AG09319 (cell line): ENCODE measurements at regions not wholly inside any gene's neighbourhood (a gene's known extent, or its start where the extent isn't known, plus 50 kb on each side); places are given as distances from the start of the nearest gene placed in this dataset.

ENCODE experiments used
- DNase-seq: peaks from one replicate; pipeline ENCODE4 v3.0.0-alpha.2; 2010; ENCODE audit warnings: low read depth; ENCODE audit errors: extremely low read depth
- CTCF ChIP-seq: IDR thresholded peaks from 2 replicates; pipeline ENCODE4 v1.5.1; 2011; ENCODE audit warnings: low read depth, mild to moderate bottlenecking, inconsistent platforms, low read length, moderate library complexity

GRCh38 chr2:121044412-121044811 is 240.6 kb downstream of the TFCP2L1 start:
- no peak for DNase-seq
- peak; percentile 10 for TF ChIP-seq CTCF

- TF ChIP-seq CTCF: no peak
Measured at GRCh38 chr2:121045245-121045644, 239.8 kb downstream of the TFCP2L1 start.

GRCh38 chr2:121046335-121046734 is 238.7 kb downstream of the TFCP2L1 start:
- DNase-seq: no peak
- TF ChIP-seq CTCF: no peak

More at GRCh38 chr2:121045245-121045644, 239.8 kb downstream of the TFCP2L1 start:
- no peak for DNase-seq

GRCh38 chr2:121047383-121047782 is 237.6 kb downstream of the TFCP2L1 start:
- TF ChIP-seq CTCF: no peak
- DNase-seq: no peak

GRCh38 chr2:121049131-121049530 is 235.9 kb downstream of the TFCP2L1 start:
- no peak for TF ChIP-seq CTCF
- DNase-seq: no peak

GRCh38 chr2:121049950-121050585 is 234.9 kb downstream of the TFCP2L1 start:
- TF ChIP-seq CTCF: no peak
- no peak for DNase-seq

GRCh38 chr2:121051311-121051710 is 233.7 kb downstream of the TFCP2L1 start:
- no peak for DNase-seq
- TF ChIP-seq CTCF: no peak
